ENCODE measurements at regions not wholly inside any gene's neighbourhood (a gene's known extent, or its start where the extent isn't known, plus 50 kb on each side); places are given as distances from the start of the nearest gene placed in this dataset.

DNA sequence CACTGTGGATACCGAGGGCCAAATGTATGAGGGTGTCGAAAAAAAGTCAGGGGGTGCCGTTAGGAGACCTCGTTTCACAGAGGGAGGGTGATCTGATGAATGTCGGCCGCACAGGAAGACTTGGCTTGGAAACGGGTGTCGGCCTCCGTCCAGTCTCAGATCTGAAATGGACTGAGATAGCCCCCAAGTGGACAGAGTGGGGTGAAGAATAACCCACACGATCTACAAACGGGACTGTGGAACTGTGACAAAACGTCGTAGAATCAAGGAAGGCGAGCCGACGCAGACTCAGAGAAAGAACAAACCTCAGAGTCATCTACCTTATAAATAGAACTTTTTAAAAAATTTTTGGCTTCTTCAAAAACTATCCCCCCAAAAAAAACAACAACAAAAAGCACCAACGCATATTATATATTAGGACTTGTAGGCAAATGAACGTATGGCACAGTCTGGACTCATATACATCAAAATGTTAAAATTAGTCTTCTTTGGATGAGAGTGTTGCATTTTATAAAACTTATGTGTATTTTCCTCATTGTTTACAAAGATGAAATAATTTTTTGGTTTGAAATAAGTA lies 63.8 kb upstream of the IRF2 start:
- WGBS, 3 donors = 2 to 3% (median 2%) methylated on average over 18 of the region's 18 CpGs

GRCh38 chr4:184537269-184538022 lies 63.1 kb upstream of the IRF2 start:
- Histone ChIP-seq H3K9me3 (no peaks in the 10 kb centered on the region), H3K4me1 (ENCODE audit: insufficient read depth) (peaks cover 13% of the 10 kb centered on the region), H3K36me3 (no peaks in the 10 kb centered on the region), H3K4me3 (peak overlapping the region; percentile 53), H3K27me3 (no peaks in the 10 kb centered on the region), H3K27ac (peak overlapping the region; percentile 43 to 97)
- peak; percentile 98 to 99 (median 99) for DNase-seq
- peak; percentile 96 for TF ChIP-seq POLR2A (IDR thresholded peaks at IDR 0.05)
- no peak for TF ChIP-seq CTCF (IDR thresholded peaks at IDR 0.05)
- TF ChIP-seq EP300 (IDR thresholded peaks at IDR 0.05) = no peak
- intact Hi-C loops (cut with DNase I) = loop anchor here (2.0 to 10.0 kb wide), 13 partner anchors 60 to 693 kb away; partner anchors contain the start of gene IRF2 (in 3 of the 4)
- WGBS, 3 donors = 0 to 1% (median 0%) methylated on average over 29 of the region's 29 CpGs

More for the DNA sequence above, 63.8 kb upstream of the IRF2 start:
- H3K27ac ChIP-seq = peak overlapping the region; percentile 43 to 97
- peak; percentile 10 for TF ChIP-seq POLR2A (IDR thresholded peaks at IDR 0.05)
- TF ChIP-seq CTCF (IDR thresholded peaks at IDR 0.05) = peak; percentile 50 to 83 (median 77)
- no peak for TF ChIP-seq EP300 (IDR thresholded peaks at IDR 0.05)
- H3K36me3 ChIP-seq = no peaks in the 10 kb centered on the region
- no peaks in the 10 kb centered on the region for H3K27me3 ChIP-seq
- H3K4me3 ChIP-seq = peak overlapping the region; percentile 53
- peaks cover 13% of the 10 kb centered on the region for H3K4me1 ChIP-seq (ENCODE audit: insufficient read depth)
- peak; percentile 86 to 92 (median 89) for DNase-seq
- H3K9me3 ChIP-seq = no peaks in the 10 kb centered on the region
- intact Hi-C loops (cut with DNase I) = loop anchor here (2.0 to 10.0 kb wide), 11 partner anchors 61 to 693 kb away; partner anchors contain the start of gene IRF2 (in 2 of the 4)

DNA sequence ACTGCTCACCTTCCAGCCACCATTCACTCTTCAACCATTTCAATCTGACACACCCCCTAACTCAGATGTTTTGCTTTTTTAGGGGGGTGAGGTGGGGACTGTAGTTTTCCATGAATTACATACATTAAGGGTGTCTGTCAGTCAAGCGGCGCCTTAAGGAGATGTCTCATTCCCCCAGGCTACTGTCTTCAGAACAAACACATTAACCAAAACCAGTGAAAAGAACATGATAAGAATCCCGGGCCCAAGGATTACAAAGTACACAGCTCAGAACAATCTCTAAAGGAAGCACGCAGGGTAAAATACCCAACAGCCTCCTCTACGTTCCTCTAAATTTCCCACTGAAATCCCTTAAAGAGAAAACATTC lies 62.5 kb upstream of the IRF2 start:
- intact Hi-C loops (cut with DNase I) = loop anchor here (2.0 to 10.0 kb wide), 12 partner anchors 60 to 692 kb away; partner anchors contain the start of gene IRF2 (in 3 of the 4)
- Histone ChIP-seq H3K36me3 (no peaks in the 10 kb centered on the region), H3K4me3 (peak overlapping the region; percentile 53), H3K27ac (peak overlapping the region; percentile 43 to 97), H3K9me3 (no peaks in the 10 kb centered on the region), H3K27me3 (no peaks in the 10 kb centered on the region), H3K4me1 (ENCODE audit: insufficient read depth) (peaks cover 13% of the 10 kb centered on the region)
- DNase-seq = no peak
- TF ChIP-seq POLR2A (IDR thresholded peaks at IDR 0.05) (no peak), CTCF (IDR thresholded peaks at IDR 0.05) (no peak), EP300 (IDR thresholded peaks at IDR 0.05) (no peak)
- WGBS, 3 donors = 2 to 6% (median 2%) methylated on average over 5 of the region's 5 CpGs

- Histone ChIP-seq H3K9me3 (no peaks in the 10 kb centered on the region), H3K27ac (peak overlapping the region; percentile 43 to 97), H3K4me1 (ENCODE audit: insufficient read depth) (peaks cover 13% of the 10 kb centered on the region), H3K27me3 (no peaks in the 10 kb centered on the region), H3K36me3 (no peaks in the 10 kb centered on the region), H3K4me3 (peak overlapping the region; percentile 53)
- DNase-seq = no peak
- TF ChIP-seq POLR2A (IDR thresholded peaks at IDR 0.05) (no peak), EP300 (IDR thresholded peaks at IDR 0.05) (no peak), CTCF (IDR thresholded peaks at IDR 0.05) (no peak)
- intact Hi-C loops (cut with DNase I) = loop anchor here (2.0 to 10.0 kb wide), 12 partner anchors 59 to 691 kb away; partner anchors contain the start of gene IRF2 (in 3 of the 4)
- 14 to 33% (median 14%) methylated on average over 10 of the region's 10 CpGs for WGBS, 3 donors
Measured at GRCh38 chr4:184536065-184536880, 61.9 kb upstream of the IRF2 start.
